Liver (tissue), 2 donors: ENCODE measurements at regions not wholly inside any gene's neighbourhood (a gene's known extent, or its start where the extent isn't known, plus 50 kb on each side); places are given as distances from the start of the nearest gene placed in this dataset.
"Not testable (repeated sequence)": the region's sequence is repeated elsewhere in the genome, so short reads cannot be mapped to it uniquely, and the experiment has no call there.

ENCODE experiments used
- TF ChIP-seq, protein P1 (sequence below): fragments of 150-350 bp; IDR thresholded peaks from 2 replicates; pipeline ENCODE4 v1.5.1; 2017; ENCODE audit warnings: improper control_type of control experiment, low read depth, low read length; ENCODE audit not compliant: missing input control
- TF ChIP-seq, protein P2 (sequence below): IDR thresholded peaks from 2 replicates; pipeline ENCODE4 v1.6.1; 2016; ENCODE audit warnings: antibody characterized with exemption
- donor health status: healthy.

DNA sequence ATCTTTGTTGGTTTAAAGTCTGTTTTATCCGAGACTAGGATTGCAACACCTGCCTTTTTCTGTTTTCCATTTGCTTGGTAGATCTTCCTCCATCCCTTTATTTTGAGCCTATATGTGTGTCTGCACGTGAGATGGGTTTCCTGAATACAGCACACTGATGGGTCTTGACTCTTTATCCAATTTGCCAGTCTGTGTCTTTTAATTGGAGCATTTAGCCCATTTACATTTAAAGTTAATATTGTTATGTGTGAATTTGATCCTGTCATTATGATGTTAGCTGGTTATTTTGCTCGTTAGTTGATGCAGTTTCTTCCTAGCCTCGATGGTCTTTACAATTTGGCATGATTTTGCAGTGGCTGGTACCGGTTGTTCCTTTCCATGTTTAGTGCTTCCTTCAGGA is 149.4 kb upstream of the MRPS22 start:
- TF ChIP-seq, protein P1, sequence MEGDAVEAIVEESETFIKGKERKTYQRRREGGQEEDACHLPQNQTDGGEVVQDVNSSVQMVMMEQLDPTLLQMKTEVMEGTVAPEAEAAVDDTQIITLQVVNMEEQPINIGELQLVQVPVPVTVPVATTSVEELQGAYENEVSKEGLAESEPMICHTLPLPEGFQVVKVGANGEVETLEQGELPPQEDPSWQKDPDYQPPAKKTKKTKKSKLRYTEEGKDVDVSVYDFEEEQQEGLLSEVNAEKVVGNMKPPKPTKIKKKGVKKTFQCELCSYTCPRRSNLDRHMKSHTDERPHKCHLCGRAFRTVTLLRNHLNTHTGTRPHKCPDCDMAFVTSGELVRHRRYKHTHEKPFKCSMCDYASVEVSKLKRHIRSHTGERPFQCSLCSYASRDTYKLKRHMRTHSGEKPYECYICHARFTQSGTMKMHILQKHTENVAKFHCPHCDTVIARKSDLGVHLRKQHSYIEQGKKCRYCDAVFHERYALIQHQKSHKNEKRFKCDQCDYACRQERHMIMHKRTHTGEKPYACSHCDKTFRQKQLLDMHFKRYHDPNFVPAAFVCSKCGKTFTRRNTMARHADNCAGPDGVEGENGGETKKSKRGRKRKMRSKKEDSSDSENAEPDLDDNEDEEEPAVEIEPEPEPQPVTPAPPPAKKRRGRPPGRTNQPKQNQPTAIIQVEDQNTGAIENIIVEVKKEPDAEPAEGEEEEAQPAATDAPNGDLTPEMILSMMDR, result not testable (repeated sequence)
- TF ChIP-seq, protein P2, sequence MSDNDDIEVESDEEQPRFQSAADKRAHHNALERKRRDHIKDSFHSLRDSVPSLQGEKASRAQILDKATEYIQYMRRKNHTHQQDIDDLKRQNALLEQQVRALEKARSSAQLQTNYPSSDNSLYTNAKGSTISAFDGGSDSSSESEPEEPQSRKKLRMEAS, result not testable (repeated sequence)
